Uterus (tissue), 3 donors: ENCODE measurements at regions not wholly inside any gene's neighbourhood (a gene's known extent, or its start where the extent isn't known, plus 50 kb on each side); places are given as distances from the start of the nearest gene placed in this dataset.
"Not testable (repeated sequence)": the region's sequence is repeated elsewhere in the genome, so short reads cannot be mapped to it uniquely, and the experiment has no call there.

Experiments
- DNase-seq, 2 donors: peaks; one replicate each; pipeline ENCODE4 v3.0.0-alpha.2; 2019 to 2020
- H3K27ac ChIP-seq, 2 donors: fragments of 200-600 bp; sonication (generic); 1 replicate in 1 of 2; 2 replicates in 1 of 2; pipeline ENCODE4 v1.5.1; 2016 to 2018
- H3K27me3 ChIP-seq, 2 donors: fragments of 200-600 bp; sonication (generic); one replicate each; pipeline ENCODE4 v1.5.1; 2018 to 2019; ENCODE audit warnings: control low read depth in 1 of 2
- H3K36me3 ChIP-seq, 2 donors: fragments of 200-600 bp; sonication (generic); one replicate each; pipeline ENCODE4 v1.5.1; 2019; ENCODE audit warnings: control low read depth in 1 of 2
- H3K4me1 ChIP-seq, 2 donors: fragments of 200-600 bp; sonication (generic); one replicate each; pipeline ENCODE4 v1.5.1; 2018 to 2019; ENCODE audit warnings: control low read depth in 1 of 2
- H3K4me3 ChIP-seq, 2 donors: fragments of 200-600 bp; sonication (generic); 1 replicate in 1 of 2; 2 replicates in 1 of 2; pipeline ENCODE4 v1.5.1; 2018 to 2019; ENCODE audit warnings: mild to moderate bottlenecking in 1 of 2
- H3K9me3 ChIP-seq, 2 donors: fragments of 200-600 bp; sonication (generic); one replicate each; pipeline ENCODE4 v1.5.1; 2019; ENCODE audit warnings: control low read depth in 1 of 2
- POLR2A ChIP-seq, 2 donors: fragments of 450-650 bp; IDR thresholded peaks; one replicate each; pipeline ENCODE4 v1.6.1; 2016; ENCODE audit warnings: antibody characterized with exemption in 2 of 2, mild to moderate bottlenecking in 1 of 2, moderate library complexity in 1 of 2
- intact Hi-C: fragments of 100-400 bp; cut with DNase I; formaldehyde crosslinking; loops from one replicate; pipeline ENCODE4 v1.15.1; 2023; ENCODE audit warnings: low total_unique reads
- TF ChIP-seq, protein P1 (sequence below), 4 experiments: fragments of 200-600 bp in 2 of 4; fragments of 450-650 bp in 2 of 4; sonication (generic) in 2 of 4; IDR thresholded peaks; one replicate each; pipeline ENCODE4 v1.5.1; 2016 to 2019; ENCODE audit warnings: antibody characterized with exemption in 4 of 4, mild to moderate bottlenecking in 2 of 4, moderate library complexity in 1 of 4
- donor health status: DM: yes; HTN: yes; CAD: no.

DNA sequence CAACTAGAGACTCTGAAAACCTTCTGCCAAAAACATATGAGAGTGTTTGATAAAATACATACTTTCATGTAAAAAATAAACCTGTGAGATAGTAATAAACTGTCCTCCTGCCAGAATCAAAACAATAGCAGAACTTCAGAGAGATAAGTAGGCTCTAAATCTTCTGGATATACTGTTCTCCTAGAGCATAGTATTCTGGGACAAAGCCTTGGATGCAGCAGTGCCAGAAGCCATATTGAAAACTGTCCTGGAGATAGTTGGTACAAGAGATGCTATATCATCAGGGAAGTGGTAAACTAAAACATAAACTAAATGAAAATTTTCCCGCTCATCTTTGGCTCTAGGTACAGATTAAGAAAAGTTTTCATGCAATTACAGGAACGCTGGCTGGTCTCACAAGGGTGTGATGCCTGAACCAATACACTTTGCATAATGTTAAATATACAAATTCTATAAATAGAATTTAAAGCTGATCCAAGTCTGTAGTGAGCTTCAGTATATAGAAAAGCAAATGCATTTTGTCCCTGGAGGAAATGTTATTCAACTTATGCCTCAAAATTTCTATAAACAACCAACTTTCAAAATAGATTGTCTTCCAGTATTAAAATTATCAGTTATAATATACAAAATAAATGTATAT, 355.6 kb downstream of the ADAMTS20 start:
- DNase-seq, result no peak
- H3K4me1 ChIP-seq, result no peaks in the 10 kb centered on the region
- no peaks in the 10 kb centered on the region for H3K36me3 ChIP-seq
- H3K9me3 ChIP-seq, result no peaks in the 10 kb centered on the region
- intact Hi-C loops, result no loop called here
- H3K4me3 ChIP-seq, result no peak overlapping the region
- no peak overlapping the region for H3K27ac ChIP-seq
- TF ChIP-seq, protein P1, sequence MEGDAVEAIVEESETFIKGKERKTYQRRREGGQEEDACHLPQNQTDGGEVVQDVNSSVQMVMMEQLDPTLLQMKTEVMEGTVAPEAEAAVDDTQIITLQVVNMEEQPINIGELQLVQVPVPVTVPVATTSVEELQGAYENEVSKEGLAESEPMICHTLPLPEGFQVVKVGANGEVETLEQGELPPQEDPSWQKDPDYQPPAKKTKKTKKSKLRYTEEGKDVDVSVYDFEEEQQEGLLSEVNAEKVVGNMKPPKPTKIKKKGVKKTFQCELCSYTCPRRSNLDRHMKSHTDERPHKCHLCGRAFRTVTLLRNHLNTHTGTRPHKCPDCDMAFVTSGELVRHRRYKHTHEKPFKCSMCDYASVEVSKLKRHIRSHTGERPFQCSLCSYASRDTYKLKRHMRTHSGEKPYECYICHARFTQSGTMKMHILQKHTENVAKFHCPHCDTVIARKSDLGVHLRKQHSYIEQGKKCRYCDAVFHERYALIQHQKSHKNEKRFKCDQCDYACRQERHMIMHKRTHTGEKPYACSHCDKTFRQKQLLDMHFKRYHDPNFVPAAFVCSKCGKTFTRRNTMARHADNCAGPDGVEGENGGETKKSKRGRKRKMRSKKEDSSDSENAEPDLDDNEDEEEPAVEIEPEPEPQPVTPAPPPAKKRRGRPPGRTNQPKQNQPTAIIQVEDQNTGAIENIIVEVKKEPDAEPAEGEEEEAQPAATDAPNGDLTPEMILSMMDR (IDR thresholded peaks at IDR 0.05), result no peak
- no peak for TF ChIP-seq POLR2A (IDR thresholded peaks at IDR 0.05)
- no peaks in the 10 kb centered on the region for H3K27me3 ChIP-seq

- intact Hi-C loops, H3K36me3 ChIP-seq, H3K27ac ChIP-seq, H3K27me3 ChIP-seq, DNase-seq, H3K9me3 ChIP-seq, H3K4me1 ChIP-seq, H3K4me3 ChIP-seq: not testable (repeated sequence)
Observed at GRCh38 chr12:43193096-43193495, 358.9 kb downstream of the ADAMTS20 start.

GRCh38 chr12:43192442-43192841, 359.6 kb downstream of the ADAMTS20 start:
- H3K27ac ChIP-seq, DNase-seq, H3K4me1 ChIP-seq, intact Hi-C loops, H3K36me3 ChIP-seq, H3K27me3 ChIP-seq, H3K4me3 ChIP-seq, H3K9me3 ChIP-seq: not testable (repeated sequence)

- Histone ChIP-seq H3K27ac (no peak overlapping the region), H3K36me3 (peaks cover 0 to 3% of the 10 kb centered on the region in 2 donors), H3K4me3 (no peak overlapping the region), H3K27me3 (no peaks in the 10 kb centered on the region), H3K9me3 (no peaks in the 10 kb centered on the region), H3K4me1 (no peaks in the 10 kb centered on the region)
- DNase-seq, result no peak
- TF ChIP-seq, protein P1 (IDR thresholded peaks at IDR 0.05), result no peak
- no peak for TF ChIP-seq POLR2A (IDR thresholded peaks at IDR 0.05)
- intact Hi-C loops, result no loop called here
Observed at GRCh38 chr12:43180242-43180641, 371.8 kb downstream of the ADAMTS20 start.

DNA sequence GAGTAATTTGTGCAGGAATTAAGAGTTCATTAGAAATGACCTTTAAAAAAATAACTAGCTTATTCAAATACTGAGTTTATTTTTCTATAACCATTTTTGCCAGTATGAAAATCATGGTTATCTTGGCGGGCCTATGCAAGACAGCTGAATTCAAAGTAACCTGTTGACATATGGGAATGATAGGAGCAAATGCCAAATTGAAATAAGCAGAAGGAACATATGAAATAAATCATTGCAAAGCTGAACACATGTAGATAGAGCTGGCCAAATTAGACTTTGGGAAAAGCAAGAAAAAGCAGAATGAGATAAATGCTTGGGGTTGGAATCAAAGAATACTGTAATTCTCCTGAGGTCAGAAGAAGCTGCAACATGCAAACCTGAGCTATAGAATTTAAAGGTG, 372.5 kb downstream of the ADAMTS20 start:
- intact Hi-C loops, result no loop called here
- no peaks in the 10 kb centered on the region for H3K4me1 ChIP-seq

DNA sequence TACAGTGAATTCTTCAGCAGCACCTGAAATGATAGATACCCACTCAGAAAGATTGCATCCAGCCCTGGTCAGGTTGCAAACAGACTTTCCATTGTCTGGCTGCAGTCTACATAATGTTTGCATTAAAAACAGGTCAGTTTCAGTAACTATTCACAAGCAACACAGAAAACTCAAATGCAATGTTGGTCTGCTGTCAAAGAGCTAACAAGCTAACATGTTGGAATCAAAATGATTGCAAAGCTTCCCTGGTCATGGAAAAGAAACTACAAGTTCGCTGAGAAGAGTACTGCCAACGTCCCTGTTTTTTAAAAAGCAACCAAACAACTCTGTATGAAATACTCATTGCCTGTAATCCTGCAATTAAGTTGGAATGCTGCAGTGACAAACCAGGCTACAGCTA, 374.7 kb downstream of the ADAMTS20 start:
- TF ChIP-seq, protein P1 (IDR thresholded peaks at IDR 0.05), result no peak
- TF ChIP-seq POLR2A (IDR thresholded peaks at IDR 0.05), result no peak
- intact Hi-C loops, result no loop called here
- no peak overlapping the region for H3K4me3 ChIP-seq
- no peaks in the 10 kb centered on the region for H3K4me1 ChIP-seq
- no peaks in the 10 kb centered on the region for H3K9me3 ChIP-seq
- no peaks in the 10 kb centered on the region for H3K27me3 ChIP-seq
- peaks cover 0 to 3% of the 10 kb centered on the region in 2 donors for H3K36me3 ChIP-seq
- H3K27ac ChIP-seq, result no peak overlapping the region
- no peak for DNase-seq

More for the DNA sequence above, 372.5 kb downstream of the ADAMTS20 start:
- Histone ChIP-seq H3K27me3 (no peaks in the 10 kb centered on the region), H3K36me3 (peaks cover 0 to 3% of the 10 kb centered on the region in 2 donors), H3K4me3 (no peak overlapping the region), H3K27ac (no peak overlapping the region), H3K9me3 (no peaks in the 10 kb centered on the region)
- TF ChIP-seq, protein P1 (IDR thresholded peaks at IDR 0.05), result no peak
- TF ChIP-seq POLR2A (IDR thresholded peaks at IDR 0.05), result no peak
- no peak for DNase-seq
